Vagina (tissue), 2 donors: ENCODE measurements at regions not wholly inside any gene's neighbourhood (a gene's known extent, or its start where the extent isn't known, plus 50 kb on each side); places are given as distances from the start of the nearest gene placed in this dataset.

Source experiments
- POLR2A ChIP-seq, 2 donors: fragments of 450-650 bp; IDR thresholded peaks; one replicate each; pipeline ENCODE4 v1.6.1; 2017; ENCODE audit warnings: antibody characterized with exemption in 2 of 2, mild to moderate bottlenecking in 2 of 2, moderate library complexity in 2 of 2
- TF ChIP-seq, protein P1 (sequence below), 3 experiments: fragments of 450-650 bp in 2 of 3; fragments of 200-600 bp in 1 of 3; sonication (generic) in 1 of 3; IDR thresholded peaks; one replicate each; pipeline ENCODE4 v1.5.1; 2017 to 2019; ENCODE audit warnings: antibody characterized with exemption in 3 of 3, mild to moderate bottlenecking in 2 of 3, moderate library complexity in 2 of 3

DNA sequence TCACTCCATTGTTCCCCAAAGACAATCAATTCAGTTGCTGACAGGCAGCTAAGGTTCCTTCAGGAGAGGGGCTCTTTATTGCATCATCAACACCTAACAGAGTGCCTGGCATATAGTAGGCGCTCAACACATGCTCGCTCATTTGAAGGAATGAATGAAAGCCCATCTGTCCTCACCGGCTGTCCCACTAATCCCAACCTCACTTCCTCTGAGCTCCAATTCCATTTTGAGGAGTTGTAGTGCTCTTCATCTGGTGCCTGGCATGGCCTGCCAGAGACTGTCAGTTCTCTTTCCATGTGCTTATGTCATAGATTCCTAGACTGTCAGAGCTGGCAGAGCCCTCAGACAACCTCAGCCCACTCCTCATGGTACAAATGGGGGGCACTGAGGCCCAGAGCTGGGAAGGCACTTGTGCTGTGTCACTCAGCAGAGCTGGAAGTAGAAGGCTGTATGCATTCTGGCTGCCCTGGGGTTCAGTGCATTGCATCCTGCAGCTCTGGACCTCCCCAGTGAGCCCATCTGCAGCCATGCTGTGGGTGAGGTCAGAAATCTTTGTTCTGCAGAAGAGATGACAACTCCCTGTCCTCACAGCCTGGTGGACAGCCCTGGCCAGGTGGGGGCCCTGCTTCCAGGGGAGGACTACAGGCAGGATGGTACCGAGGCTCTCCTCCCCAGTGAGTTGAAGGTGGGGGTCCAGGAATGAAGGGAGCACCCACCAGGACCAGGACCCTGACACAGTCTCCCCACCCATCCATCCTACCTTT is 134.9 kb upstream of the PJA1 start:
- TF ChIP-seq, protein P1, sequence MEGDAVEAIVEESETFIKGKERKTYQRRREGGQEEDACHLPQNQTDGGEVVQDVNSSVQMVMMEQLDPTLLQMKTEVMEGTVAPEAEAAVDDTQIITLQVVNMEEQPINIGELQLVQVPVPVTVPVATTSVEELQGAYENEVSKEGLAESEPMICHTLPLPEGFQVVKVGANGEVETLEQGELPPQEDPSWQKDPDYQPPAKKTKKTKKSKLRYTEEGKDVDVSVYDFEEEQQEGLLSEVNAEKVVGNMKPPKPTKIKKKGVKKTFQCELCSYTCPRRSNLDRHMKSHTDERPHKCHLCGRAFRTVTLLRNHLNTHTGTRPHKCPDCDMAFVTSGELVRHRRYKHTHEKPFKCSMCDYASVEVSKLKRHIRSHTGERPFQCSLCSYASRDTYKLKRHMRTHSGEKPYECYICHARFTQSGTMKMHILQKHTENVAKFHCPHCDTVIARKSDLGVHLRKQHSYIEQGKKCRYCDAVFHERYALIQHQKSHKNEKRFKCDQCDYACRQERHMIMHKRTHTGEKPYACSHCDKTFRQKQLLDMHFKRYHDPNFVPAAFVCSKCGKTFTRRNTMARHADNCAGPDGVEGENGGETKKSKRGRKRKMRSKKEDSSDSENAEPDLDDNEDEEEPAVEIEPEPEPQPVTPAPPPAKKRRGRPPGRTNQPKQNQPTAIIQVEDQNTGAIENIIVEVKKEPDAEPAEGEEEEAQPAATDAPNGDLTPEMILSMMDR (IDR thresholded peaks at IDR 0.05), result no peak
- TF ChIP-seq POLR2A (IDR thresholded peaks at IDR 0.05), result no peak
